ENCODE measurements at regions not wholly inside any gene's neighbourhood (a gene's known extent, or its start where the extent isn't known, plus 50 kb on each side); places are given as distances from the start of the nearest gene placed in this dataset.

DNA sequence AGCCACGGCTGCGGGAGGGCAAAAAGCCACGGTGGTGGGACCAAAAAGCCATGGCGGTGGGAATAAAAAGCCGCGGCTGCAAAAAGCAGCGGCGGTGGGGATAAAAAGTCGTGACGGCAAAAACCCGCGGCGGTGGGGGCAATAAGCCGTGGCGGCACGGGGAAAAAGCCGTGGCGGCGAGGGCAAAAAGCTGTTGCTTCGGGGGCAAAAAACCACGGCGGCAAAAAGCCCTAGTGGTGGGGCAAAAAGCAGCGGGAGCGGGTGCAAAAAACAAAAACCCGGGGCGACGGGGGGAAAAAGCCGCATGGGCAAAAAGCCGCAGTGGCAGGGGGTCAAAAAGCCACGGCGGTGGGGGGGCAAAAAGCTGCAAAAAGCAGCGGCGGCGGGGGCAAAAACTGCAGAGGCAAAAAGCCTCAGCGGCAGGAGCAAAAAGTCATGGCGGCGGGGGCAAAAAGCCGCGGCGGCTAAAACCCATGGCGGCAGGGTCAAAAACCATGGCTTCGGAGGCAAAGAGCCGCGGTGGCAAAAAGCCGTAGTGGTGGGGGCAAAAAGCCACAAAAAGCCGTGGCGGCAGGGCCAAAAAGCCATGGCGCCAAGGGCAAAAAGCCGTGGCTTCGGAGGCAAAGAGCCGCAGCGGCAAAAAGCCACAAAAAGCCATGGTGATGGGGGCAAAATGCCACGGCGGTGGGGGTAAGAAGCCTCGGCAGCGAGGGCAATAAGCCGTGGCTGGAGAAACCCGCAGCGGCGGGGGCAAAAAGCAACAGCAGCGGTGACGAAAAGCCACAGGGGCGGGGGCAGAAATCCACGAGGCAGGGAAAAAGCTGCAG is 525.8 kb downstream of the ZNF33B start:
- TF ChIP-seq CTCF (IDR thresholded peaks at IDR 0.05): no peak
- TF ChIP-seq POLR2A (IDR thresholded peaks at IDR 0.05): no peak
